IMR-90 (cell line): ENCODE measurements at regions not wholly inside any gene's neighbourhood (a gene's known extent, or its start where the extent isn't known, plus 50 kb on each side); places are given as distances from the start of the nearest gene placed in this dataset.

Source experiments
- ATAC-seq: fragments of 200-7000 bp; cut with Tn5 transposase; 2 replicates; pipeline ENCODE4 v1.9.1; 2020; ENCODE audit warnings: low read depth, mild to moderate bottlenecking, moderate library complexity
- BruUV-seq: library from RNA; stranded (reverse); fragments of 400-500 nt; replicated peaks from 2 replicates; lab custom pipeline; 2021; lab: Mats Ljungman, UMichigan
- CTCF ChIA-PET: fragments of 300-600 bp; formaldehyde crosslinking; extraction: SDS; loops from one replicate; lab custom pipeline; 2021; ENCODE audit warnings: antibody characterized with exemption; lab: Yijun Ruan, JAX
- POLR2A ChIA-PET: fragments of 300-600 bp; sonication (Branson Sonifier 250); formaldehyde crosslinking; loops from one replicate; lab custom pipeline; 2022; ENCODE audit warnings: antibody characterized with exemption; ENCODE audit not compliant: unreplicated experiment; lab: Charles Lee
- DNase-seq: peaks from one replicate; pipeline ENCODE4 v3.0.0; 2013
- H2AFZ ChIP-seq: replicated peaks from 2 replicates; pipeline ENCODE3; 2013; ENCODE audit warnings: low read length, mild to moderate bottlenecking; ENCODE audit not compliant: poor library complexity
- H2AK5ac ChIP-seq: 2 replicates; pipeline ENCODE4 v1.6.1; 2013; ENCODE audit warnings: low read depth, low read length, inconsistent platforms
- H2AK9ac ChIP-seq: replicated peaks from 2 replicates; pipeline ENCODE3; 2013; ENCODE audit warnings: mild to moderate bottlenecking, low read depth, low read length, moderate library complexity; ENCODE audit not compliant: poor library complexity
- H2BK120ac ChIP-seq: 2 replicates; pipeline ENCODE4 v1.6.1; 2013; ENCODE audit warnings: low read depth, low read length, inconsistent platforms
- H2BK15ac ChIP-seq: 3 replicates; pipeline ENCODE4 v1.6.1; 2013; ENCODE audit warnings: low read depth, low read length, inconsistent platforms
- H2BK20ac ChIP-seq: 2 replicates; pipeline ENCODE4 v1.6.1; 2013; ENCODE audit warnings: low read depth, mild to moderate bottlenecking, inconsistent platforms, low read length, moderate library complexity
- H2BK5ac ChIP-seq: 2 replicates; pipeline ENCODE4 v1.6.1; 2013; ENCODE audit warnings: mild to moderate bottlenecking, low read depth, low read length, inconsistent platforms; ENCODE audit not compliant: poor library complexity, severe bottlenecking
- H3K14ac ChIP-seq: replicated peaks from 2 replicates; pipeline ENCODE4 v1.6.1; 2013; ENCODE audit warnings: low read depth, low read length, inconsistent platforms
- H3K18ac ChIP-seq: 2 replicates; pipeline ENCODE4 v1.6.1; 2013; ENCODE audit warnings: low read depth, low read length, control low read depth
- H3K23ac ChIP-seq: 2 replicates; pipeline ENCODE4 v1.6.1; 2013; ENCODE audit warnings: low read depth, low read length, inconsistent platforms
- H3K27ac ChIP-seq: 2 replicates; pipeline ENCODE4 v1.5.1; 2013; ENCODE audit warnings: mild to moderate bottlenecking, control low read depth, low read length; ENCODE audit not compliant: insufficient read depth
- H3K27me3 ChIP-seq: 2 replicates; pipeline ENCODE4 v1.6.1; 2013; ENCODE audit warnings: low read length; ENCODE audit not compliant: control insufficient read depth, insufficient read depth
- H3K36me3 ChIP-seq: 2 replicates; pipeline ENCODE4 v1.6.1; 2013; ENCODE audit warnings: low read length, mixed read lengths; ENCODE audit not compliant: control insufficient read depth, insufficient read depth
- H3K4ac ChIP-seq: 2 replicates; pipeline ENCODE4 v1.6.1; 2013; ENCODE audit warnings: low read depth, low read length, inconsistent platforms
- H3K4me1 ChIP-seq: 2 replicates; pipeline ENCODE4 v1.6.1; 2013; ENCODE audit warnings: low read length, mixed read lengths; ENCODE audit not compliant: control insufficient read depth, insufficient read depth
- H3K4me2 ChIP-seq: 2 replicates; pipeline ENCODE4 v1.6.1; 2013; ENCODE audit warnings: low read depth, mild to moderate bottlenecking, control low read depth, low read length, moderate library complexity
- H3K4me3 ChIP-seq: 2 replicates; pipeline ENCODE4 v1.5.1; 2013; ENCODE audit warnings: low read depth, mild to moderate bottlenecking, control low read depth, low read length, moderate library complexity; ENCODE audit not compliant: insufficient read depth
- H3K56ac ChIP-seq: 2 replicates; pipeline ENCODE4 v1.6.1; 2013; ENCODE audit warnings: low read length, inconsistent platforms; ENCODE audit not compliant: insufficient read depth; ENCODE audit errors: extremely low read depth
- H3K79me1 ChIP-seq, 2 experiments: 2 replicates each; pipeline ENCODE4 v1.6.1; 2013; ENCODE audit warnings: low read length in 2 of 2, inconsistent platforms in 1 of 2, low read depth in 1 of 2
- H3K9ac ChIP-seq: 2 replicates; pipeline ENCODE4 v1.6.1; 2013; ENCODE audit warnings: low read depth, low read length, control low read depth
- H3K9me1 ChIP-seq: 2 replicates; pipeline ENCODE4 v1.6.1; 2013; ENCODE audit warnings: low read length, inconsistent platforms; ENCODE audit not compliant: insufficient read depth
- H3K9me3 ChIP-seq: 2 replicates; pipeline ENCODE4 v1.6.1; 2013; ENCODE audit warnings: low read length; ENCODE audit not compliant: control insufficient read depth, insufficient read depth
- H4K20me1 ChIP-seq: 2 replicates; pipeline ENCODE4 v1.6.1; 2013; ENCODE audit warnings: low read length, inconsistent platforms; ENCODE audit not compliant: insufficient read depth
- H4K5ac ChIP-seq: 2 replicates; pipeline ENCODE4 v1.6.1; 2013; ENCODE audit warnings: mild to moderate bottlenecking, low read depth, low read length, control low read depth
- H4K8ac ChIP-seq, 2 experiments: 2 replicates each; pipeline ENCODE4 v1.6.1; 2013; ENCODE audit warnings: low read depth in 2 of 2, low read length in 2 of 2, control low read depth in 1 of 2, inconsistent platforms in 1 of 2
- H4K91ac ChIP-seq: 2 replicates; pipeline ENCODE4 v1.6.1; 2013; ENCODE audit warnings: low read depth, low read length, inconsistent platforms; ENCODE audit not compliant: insufficient read depth
- BHLHE40 ChIP-seq: fragments of 150-350 bp; IDR thresholded peaks from 2 replicates; pipeline ENCODE4 v1.6.1; 2016; ENCODE audit warnings: mild to moderate bottlenecking, low read depth, low read length
- CEBPB ChIP-seq: IDR thresholded peaks from 2 replicates; pipeline ENCODE4 v1.6.1; 2012; ENCODE audit warnings: low read depth, low read length, improper control_type of control experiment
- CHD1 ChIP-seq: IDR thresholded peaks from 2 replicates; pipeline ENCODE4 v1.6.1; 2012; ENCODE audit warnings: low read depth, low read length, improper control_type of control experiment
- FOS ChIP-seq: fragments of 150-350 bp; IDR thresholded peaks from 2 replicates; pipeline ENCODE4 v1.6.1; 2016; ENCODE audit warnings: low read depth, low read length
- MAZ ChIP-seq: IDR thresholded peaks from 2 replicates; pipeline ENCODE4 v1.6.1; 2012; ENCODE audit warnings: low read depth, mild to moderate bottlenecking, low read length, improper control_type of control experiment, moderate library complexity, borderline replicate concordance
- MXI1 ChIP-seq: IDR thresholded peaks from 2 replicates; pipeline ENCODE4 v1.6.1; 2012; ENCODE audit warnings: low read depth, mild to moderate bottlenecking, low read length, moderate library complexity, borderline replicate concordance
- NFE2L2 ChIP-seq: fragments of 150-350 bp; IDR thresholded peaks from 2 replicates; pipeline ENCODE4 v1.6.1; 2016; ENCODE audit warnings: low read depth, mild to moderate bottlenecking, low read length
- POLR2A ChIP-seq: IDR thresholded peaks from 2 replicates; pipeline ENCODE4 v1.6.1; 2012; ENCODE audit warnings: mild to moderate bottlenecking, low read depth, low read length
- RFX5 ChIP-seq: IDR thresholded peaks from 2 replicates; pipeline ENCODE4 v1.8.0; 2012; ENCODE audit warnings: low read depth, mild to moderate bottlenecking, low read length, moderate library complexity
- SMC3 ChIP-seq: fragments of 150-350 bp; IDR thresholded peaks from 2 replicates; pipeline ENCODE4 v1.6.1; 2016; ENCODE audit warnings: low read depth, mild to moderate bottlenecking, antibody characterized with exemption, low read length, moderate library complexity
- USF2 ChIP-seq: fragments of 150-350 bp; IDR thresholded peaks from 2 replicates; pipeline ENCODE4 v1.6.1; 2017; ENCODE audit warnings: mild to moderate bottlenecking, antibody characterized with exemption, low read length, low read depth
- WGBS, 2 experiments: methylation state at CpG; one replicate each; pipeline versions ENCODE4 v1.1.5 to v1.1.7; 2013; ENCODE audit warnings: missing lambda C conversion rate in 2 of 2; ENCODE audit not compliant: insufficient read length in 1 of 2; ENCODE audit errors: extremely low coverage in 2 of 2; 5-methylcytosine and 5-hydroxymethylcytosine counted together
- dilution Hi-C: fragments of 300-500 bp; cut with HindIII; formaldehyde crosslinking; loops from one replicate; pipeline ENCODE4 v1.14.3; 2018; ENCODE audit warnings: low sequenced_read_pairs; ENCODE audit not compliant: unreplicated experiment
- in situ Hi-C: fragments of 300-500 bp; cut with MboI; formaldehyde crosslinking; loops from 3 replicates; pipeline ENCODE4 v1.14.3; 2019; ENCODE audit warnings: low sequenced_read_pairs, inconsistent platforms, mixed read lengths
- intact Hi-C: fragments of 100-400 bp; cut with micrococcal nuclease; formaldehyde crosslinking; loops from 2 replicates; pipeline ENCODE4 v1.10.0; 2022
- TF ChIP-seq, protein P1 (sequence below): fragments of 150-350 bp; IDR thresholded peaks from 2 replicates; pipeline ENCODE4 v1.6.1; 2016; ENCODE audit warnings: low read depth, mild to moderate bottlenecking, low read length, moderate library complexity, borderline replicate concordance
- TF ChIP-seq, protein P2 (sequence below): conservative IDR thresholded peaks from 2 replicates; pipeline ENCODE4 v1.5.1; 2012; ENCODE audit warnings: mild to moderate bottlenecking, low read depth, low read length, improper control_type of control experiment

DNA sequence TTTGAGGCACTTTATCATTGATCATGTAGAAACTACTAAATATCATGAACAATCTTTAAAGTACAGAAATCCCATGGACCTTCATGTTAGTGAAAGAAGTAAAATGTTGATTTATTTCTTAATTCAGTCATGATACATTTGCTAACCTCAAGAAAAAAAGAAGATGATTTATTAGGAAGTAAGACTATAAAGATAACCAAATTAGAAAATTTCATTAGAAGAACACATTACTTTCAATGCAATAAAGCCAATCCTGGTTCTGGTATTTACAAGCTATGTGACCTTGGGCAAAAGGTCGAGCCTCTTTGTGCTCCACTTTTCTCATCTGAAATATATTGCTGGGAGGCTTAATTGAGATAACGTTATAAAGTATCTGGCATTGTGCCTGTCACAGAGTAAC is 365.0 kb downstream of the KIF20B start:
- Histone ChIP-seq H3K18ac (no peak overlapping the region), H3K79me1 (no peaks in the 10 kb centered on the region), H2BK5ac (no peak overlapping the region), H2AK5ac (no peak overlapping the region), H3K9me3 (no peaks in the 10 kb centered on the region), H3K4me1 (no peaks in the 10 kb centered on the region), H3K14ac (no peak overlapping the region), H2BK20ac (no peak overlapping the region), H2BK120ac (no peak overlapping the region), H4K5ac (no peak overlapping the region), H2BK15ac (no peak overlapping the region), H3K4me3 (no peak overlapping the region), H3K4ac (no peak overlapping the region), H3K36me3 (no peaks in the 10 kb centered on the region), H3K56ac (no peak overlapping the region), H2AFZ (no peak overlapping the region), H4K91ac (no peak overlapping the region), H2AK9ac (no peak overlapping the region), H3K9ac (no peak overlapping the region), H3K27ac (no peak overlapping the region), H4K20me1 (no peaks in the 10 kb centered on the region), H3K23ac (no peak overlapping the region), H3K4me2 (no peak overlapping the region), H4K8ac (no peak overlapping the region), H3K27me3 (no peaks in the 10 kb centered on the region), H3K9me1 (no peaks in the 10 kb centered on the region)
- POLR2A ChIA-PET: no interaction called here
- dilution Hi-C loops: no loop called here
- WGBS, 2 experiments: no CpG with 5 or more reads among the region's 2 CpGs
- ATAC-seq (no peak), DNase-seq (no peak)
- intact Hi-C loops: no loop called here
- CTCF ChIA-PET: no interaction called here
- no TSS peak for BruUV-seq
- TF ChIP-seq RFX5: no peak
- TF ChIP-seq, protein P1, sequence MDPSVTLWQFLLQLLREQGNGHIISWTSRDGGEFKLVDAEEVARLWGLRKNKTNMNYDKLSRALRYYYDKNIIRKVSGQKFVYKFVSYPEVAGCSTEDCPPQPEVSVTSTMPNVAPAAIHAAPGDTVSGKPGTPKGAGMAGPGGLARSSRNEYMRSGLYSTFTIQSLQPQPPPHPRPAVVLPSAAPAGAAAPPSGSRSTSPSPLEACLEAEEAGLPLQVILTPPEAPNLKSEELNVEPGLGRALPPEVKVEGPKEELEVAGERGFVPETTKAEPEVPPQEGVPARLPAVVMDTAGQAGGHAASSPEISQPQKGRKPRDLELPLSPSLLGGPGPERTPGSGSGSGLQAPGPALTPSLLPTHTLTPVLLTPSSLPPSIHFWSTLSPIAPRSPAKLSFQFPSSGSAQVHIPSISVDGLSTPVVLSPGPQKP: no peak
- no peak for TF ChIP-seq NFE2L2
- TF ChIP-seq POLR2A: no peak
- no peak for TF ChIP-seq MAZ
- TF ChIP-seq CHD1: no peak
- TF ChIP-seq FOS: no peak
- no peak for TF ChIP-seq MXI1
- TF ChIP-seq BHLHE40: no peak
- no peak for TF ChIP-seq USF2
- no peak for TF ChIP-seq SMC3
- no peak for TF ChIP-seq CEBPB
- TF ChIP-seq, protein P2, sequence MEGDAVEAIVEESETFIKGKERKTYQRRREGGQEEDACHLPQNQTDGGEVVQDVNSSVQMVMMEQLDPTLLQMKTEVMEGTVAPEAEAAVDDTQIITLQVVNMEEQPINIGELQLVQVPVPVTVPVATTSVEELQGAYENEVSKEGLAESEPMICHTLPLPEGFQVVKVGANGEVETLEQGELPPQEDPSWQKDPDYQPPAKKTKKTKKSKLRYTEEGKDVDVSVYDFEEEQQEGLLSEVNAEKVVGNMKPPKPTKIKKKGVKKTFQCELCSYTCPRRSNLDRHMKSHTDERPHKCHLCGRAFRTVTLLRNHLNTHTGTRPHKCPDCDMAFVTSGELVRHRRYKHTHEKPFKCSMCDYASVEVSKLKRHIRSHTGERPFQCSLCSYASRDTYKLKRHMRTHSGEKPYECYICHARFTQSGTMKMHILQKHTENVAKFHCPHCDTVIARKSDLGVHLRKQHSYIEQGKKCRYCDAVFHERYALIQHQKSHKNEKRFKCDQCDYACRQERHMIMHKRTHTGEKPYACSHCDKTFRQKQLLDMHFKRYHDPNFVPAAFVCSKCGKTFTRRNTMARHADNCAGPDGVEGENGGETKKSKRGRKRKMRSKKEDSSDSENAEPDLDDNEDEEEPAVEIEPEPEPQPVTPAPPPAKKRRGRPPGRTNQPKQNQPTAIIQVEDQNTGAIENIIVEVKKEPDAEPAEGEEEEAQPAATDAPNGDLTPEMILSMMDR: no peak
- in situ Hi-C loops: no loop called here
